Thyroid gland (tissue), 4 donors: ENCODE measurements at regions not wholly inside any gene's neighbourhood (a gene's known extent, or its start where the extent isn't known, plus 50 kb on each side); places are given as distances from the start of the nearest gene placed in this dataset.

ENCODE experiments used
- DNase-seq, 2 donors: peaks; one replicate each; pipeline ENCODE4 v3.0.0-alpha.2; 2019
- H3K27ac ChIP-seq, 3 donors: fragments of 200-600 bp; sonication (generic); 1 replicate in 2 of 3; 2 replicates in 1 of 3; pipeline ENCODE4 v1.5.1; 2016 to 2019; ENCODE audit warnings: mild to moderate bottlenecking in 1 of 3, moderate library complexity in 1 of 3
- H3K27me3 ChIP-seq: fragments of 200-600 bp; sonication (generic); one replicate; pipeline ENCODE4 v1.5.1; 2019
- H3K36me3 ChIP-seq, 2 donors: fragments of 200-600 bp; sonication (generic); one replicate each; pipeline ENCODE4 v1.5.1; 2016 to 2019
- H3K4me1 ChIP-seq, 2 donors: fragments of 200-600 bp; sonication (generic); one replicate each; pipeline ENCODE4 v1.5.1; 2017 to 2019
- H3K4me3 ChIP-seq, 3 donors: fragments of 200-600 bp; sonication (generic); replicated peaks in 1 of 3; 1 replicate in 2 of 3; 2 replicates in 1 of 3; pipeline ENCODE4 v1.5.1; 2016; ENCODE audit warnings: mild to moderate bottlenecking in 1 of 3
- H3K9me3 ChIP-seq: fragments of 200-600 bp; sonication (generic); one replicate; pipeline ENCODE4 v1.5.1; 2017
- CTCF ChIP-seq, 6 experiments: fragments of 200-600 bp in 3 of 6; fragments of 450-650 bp in 3 of 6; sonication (generic) in 3 of 6; IDR thresholded peaks; one replicate each; pipeline ENCODE4 v1.5.1; 2016 to 2019; ENCODE audit warnings: antibody characterized with exemption in 6 of 6, mild to moderate bottlenecking in 2 of 6, inconsistent platforms in 1 of 6, moderate library complexity in 1 of 6
- POLR2A ChIP-seq, 2 donors: fragments of 450-650 bp; IDR thresholded peaks; one replicate each; pipeline ENCODE4 v1.6.1; 2017; ENCODE audit warnings: antibody characterized with exemption in 2 of 2, mild to moderate bottlenecking in 2 of 2, moderate library complexity in 1 of 2
- WGBS, 2 donors: methylation state at CpG; one replicate each; pipeline ENCODE4 v1.1.5; 2017; 5-methylcytosine and 5-hydroxymethylcytosine counted together
- intact Hi-C: fragments of 100-400 bp; cut with DNase I; formaldehyde crosslinking; loops from one replicate; pipeline ENCODE4 v1.15.1; 2023

GRCh38 chr6:163941624-163941976, 527.1 kb downstream of the QKI start:
- H3K9me3 ChIP-seq, result no peaks in the 10 kb centered on the region
- TF ChIP-seq CTCF (IDR thresholded peaks at IDR 0.05) (no peak), POLR2A (IDR thresholded peaks at IDR 0.05) (no peak)

GRCh38 chr6:163940705-163941623, 526.4 kb downstream of the QKI start:
- WGBS, 2 donors, result 74 to 79% methylated on average over 10 of the region's 10 CpGs
- peak in 1 of 2 donors; percentile 8 for DNase-seq

More at GRCh38 chr6:163941624-163941976, 527.1 kb downstream of the QKI start:
- intact Hi-C loops, result no loop called here
- DNase-seq, result no peak
- no peak overlapping the region for H3K27ac ChIP-seq
- no peaks in the 10 kb centered on the region for H3K36me3 ChIP-seq
- peaks cover 0 to 21% of the 10 kb centered on the region in 2 donors for H3K4me1 ChIP-seq
- WGBS, 2 donors, result 42 to 51% methylated on average over 7 of the region's 7 CpGs
- no peaks in the 10 kb centered on the region for H3K27me3 ChIP-seq
- H3K4me3 ChIP-seq, result no peak overlapping the region

GRCh38 chr6:163937071-163937470, 522.6 kb downstream of the QKI start:
- TF ChIP-seq CTCF (IDR thresholded peaks at IDR 0.05) (no peak), POLR2A (IDR thresholded peaks at IDR 0.05) (no peak)
- 76 to 82% methylated on average over 4 of the region's 4 CpGs for WGBS, 2 donors
- Histone ChIP-seq H3K4me1 (peaks cover 0 to 16% of the 10 kb centered on the region in 2 donors), H3K36me3 (no peaks in the 10 kb centered on the region), H3K27ac (no peak overlapping the region), H3K9me3 (no peaks in the 10 kb centered on the region), H3K27me3 (no peaks in the 10 kb centered on the region), H3K4me3 (no peak overlapping the region)
- intact Hi-C loops, result no loop called here
- DNase-seq, result no peak

More at GRCh38 chr6:163940705-163941623, 526.4 kb downstream of the QKI start:
- no peak for TF ChIP-seq POLR2A (IDR thresholded peaks at IDR 0.05)
- TF ChIP-seq CTCF (IDR thresholded peaks at IDR 0.05), result no peak
- Histone ChIP-seq H3K4me3 (no peak overlapping the region), H3K9me3 (no peaks in the 10 kb centered on the region), H3K4me1 (peaks cover 0 to 21% of the 10 kb centered on the region in 2 donors), H3K36me3 (no peaks in the 10 kb centered on the region), H3K27me3 (no peaks in the 10 kb centered on the region), H3K27ac (no peak overlapping the region)
- intact Hi-C loops, result no loop called here

- Histone ChIP-seq H3K4me3 (no peak overlapping the region), H3K27ac (no peak overlapping the region), H3K4me1 (peaks cover 0 to 6% of the 10 kb centered on the region in 2 donors), H3K36me3 (no peaks in the 10 kb centered on the region), H3K27me3 (no peaks in the 10 kb centered on the region), H3K9me3 (no peaks in the 10 kb centered on the region)
- WGBS, 2 donors, result 54 to 71% methylated on average over 6 of the region's 6 CpGs
- TF ChIP-seq CTCF (IDR thresholded peaks at IDR 0.05), result no peak
- TF ChIP-seq POLR2A (IDR thresholded peaks at IDR 0.05), result no peak
- intact Hi-C loops, result no loop called here
- DNase-seq, result peak in 1 of 2 donors; percentile 13
Observed at GRCh38 chr6:163935158-163935762, 520.7 kb downstream of the QKI start.

GRCh38 chr6:163930012-163930411, 515.5 kb downstream of the QKI start:
- Histone ChIP-seq H3K27ac (no peak overlapping the region), H3K4me1 (peaks cover 0 to under 1% of the 10 kb centered on the region in 2 donors), H3K4me3 (no peak overlapping the region), H3K27me3 (no peaks in the 10 kb centered on the region), H3K36me3 (no peaks in the 10 kb centered on the region), H3K9me3 (no peaks in the 10 kb centered on the region)
- 55 to 68% methylated on average over 6 of the region's 6 CpGs for WGBS, 2 donors
- TF ChIP-seq POLR2A (IDR thresholded peaks at IDR 0.05) (no peak), CTCF (IDR thresholded peaks at IDR 0.05) (no peak)
- intact Hi-C loops, result no loop called here
- peak; percentile 21 to 27 for DNase-seq
